Chondrocyte (in vitro differentiated cells): ENCODE measurements at regions not wholly inside any gene's neighbourhood (a gene's known extent, or its start where the extent isn't known, plus 50 kb on each side); places are given as distances from the start of the nearest gene placed in this dataset.

Source experiments
- DNase-seq: peaks from one replicate; pipeline ENCODE4 v3.0.0; 2021; ENCODE audit warnings: mixed read lengths, low spot score
- H3K27ac Mint-ChIP-seq: one replicate; pipeline ENCODE4 v1.8.0; 2021; ENCODE audit warnings: mild to moderate bottlenecking, moderate library complexity, mixed read lengths; ENCODE audit not compliant: unreplicated experiment
- H3K27me3 Mint-ChIP-seq: 2 replicates; pipeline ENCODE4 v1.8.0; 2021; ENCODE audit warnings: low read depth, mixed read lengths
- H3K36me3 Mint-ChIP-seq: 2 replicates; pipeline ENCODE4 v1.8.0; 2021; ENCODE audit warnings: low read depth, mixed read lengths
- H3K4me1 Mint-ChIP-seq: 2 replicates; pipeline ENCODE4 v1.8.0; 2021; ENCODE audit warnings: low read depth, mild to moderate bottlenecking, mixed read lengths
- H3K4me3 Mint-ChIP-seq: one replicate; pipeline ENCODE4 v1.8.0; 2021; ENCODE audit warnings: mild to moderate bottlenecking, moderate library complexity, mixed read lengths; ENCODE audit not compliant: unreplicated experiment
- H3K9me3 Mint-ChIP-seq: 2 replicates; pipeline ENCODE4 v1.8.0; 2021; ENCODE audit warnings: low read depth, mixed read lengths
- CTCF ChIP-seq: fragments of 200-600 bp; sonication (generic); IDR thresholded peaks from 2 replicates; pipeline ENCODE4 v1.5.0; 2021; ENCODE audit warnings: antibody characterized with exemption, mild to moderate bottlenecking, moderate library complexity

- TF ChIP-seq CTCF, result no peak
- no peak for DNase-seq
- H3K4me1 Mint-ChIP-seq, result peaks cover 22% of the 10 kb centered on the region
- no peaks in the 10 kb centered on the region for H3K36me3 Mint-ChIP-seq
- H3K4me3 Mint-ChIP-seq, result no peak overlapping the region
- H3K9me3 Mint-ChIP-seq, result peaks cover 3% of the 10 kb centered on the region
- H3K27me3 Mint-ChIP-seq, result no peaks in the 10 kb centered on the region
- H3K27ac Mint-ChIP-seq, result no peak overlapping the region
Observed at GRCh38 chr1:118257946-118258345, 72.9 kb upstream of the SPAG17 start.

- TF ChIP-seq CTCF, result no peak
- no peak for DNase-seq
- H3K4me1 Mint-ChIP-seq, result peaks cover 27% of the 10 kb centered on the region
- H3K4me3 Mint-ChIP-seq, result no peak overlapping the region
- no peaks in the 10 kb centered on the region for H3K36me3 Mint-ChIP-seq
- no peaks in the 10 kb centered on the region for H3K9me3 Mint-ChIP-seq
- no peaks in the 10 kb centered on the region for H3K27me3 Mint-ChIP-seq
- H3K27ac Mint-ChIP-seq, result peak overlapping the region; percentile 63
Observed at GRCh38 chr1:118254491-118255425, 69.7 kb upstream of the SPAG17 start.

GRCh38 chr1:118254001-118254400 lies 69.0 kb upstream of the SPAG17 start:
- H3K27ac Mint-ChIP-seq, result peak overlapping the region; percentile 22
- no peak for TF ChIP-seq CTCF
- no peaks in the 10 kb centered on the region for H3K27me3 Mint-ChIP-seq
- DNase-seq, result no peak
- no peaks in the 10 kb centered on the region for H3K36me3 Mint-ChIP-seq
- peaks cover 27% of the 10 kb centered on the region for H3K4me1 Mint-ChIP-seq
- H3K4me3 Mint-ChIP-seq, result no peak overlapping the region
- no peaks in the 10 kb centered on the region for H3K9me3 Mint-ChIP-seq

- no peaks in the 10 kb centered on the region for H3K9me3 Mint-ChIP-seq
- DNase-seq, result no peak
- no peaks in the 10 kb centered on the region for H3K36me3 Mint-ChIP-seq
- no peak overlapping the region for H3K4me3 Mint-ChIP-seq
- H3K27me3 Mint-ChIP-seq, result no peaks in the 10 kb centered on the region
- H3K27ac Mint-ChIP-seq, result no peak overlapping the region
- TF ChIP-seq CTCF, result no peak
- H3K4me1 Mint-ChIP-seq, result peaks cover 27% of the 10 kb centered on the region
Observed at GRCh38 chr1:118253053-118253915, 68.3 kb upstream of the SPAG17 start.

- no peak overlapping the region for H3K4me3 Mint-ChIP-seq
- DNase-seq, result no peak
- TF ChIP-seq CTCF, result no peak
- H3K4me1 Mint-ChIP-seq, result peaks cover 24% of the 10 kb centered on the region
- H3K27ac Mint-ChIP-seq, result no peak overlapping the region
- no peaks in the 10 kb centered on the region for H3K36me3 Mint-ChIP-seq
- no peaks in the 10 kb centered on the region for H3K27me3 Mint-ChIP-seq
- H3K9me3 Mint-ChIP-seq, result no peaks in the 10 kb centered on the region
Observed at GRCh38 chr1:118252624-118253023, 67.6 kb upstream of the SPAG17 start.
